Fibroblast of the aortic adventitia (primary cell): ENCODE measurements at regions not wholly inside any gene's neighbourhood (a gene's known extent, or its start where the extent isn't known, plus 50 kb on each side); places are given as distances from the start of the nearest gene placed in this dataset.

Source experiments
- DNase-seq: peaks from one replicate; pipeline ENCODE4 v3.0.0-alpha.2; 2010; ENCODE audit warnings: low read depth
- H3K4me3 ChIP-seq: 2 replicates; pipeline ENCODE4 v1.5.1; 2011; ENCODE audit warnings: low read depth, mild to moderate bottlenecking, control low read depth, low read length, moderate library complexity
- TF ChIP-seq, protein P1 (sequence below): IDR thresholded peaks from 2 replicates; pipeline ENCODE4 v1.5.1; 2011; ENCODE audit warnings: mild to moderate bottlenecking, low read length, control low read depth, inconsistent platforms; ENCODE audit not compliant: insufficient read depth

DNA sequence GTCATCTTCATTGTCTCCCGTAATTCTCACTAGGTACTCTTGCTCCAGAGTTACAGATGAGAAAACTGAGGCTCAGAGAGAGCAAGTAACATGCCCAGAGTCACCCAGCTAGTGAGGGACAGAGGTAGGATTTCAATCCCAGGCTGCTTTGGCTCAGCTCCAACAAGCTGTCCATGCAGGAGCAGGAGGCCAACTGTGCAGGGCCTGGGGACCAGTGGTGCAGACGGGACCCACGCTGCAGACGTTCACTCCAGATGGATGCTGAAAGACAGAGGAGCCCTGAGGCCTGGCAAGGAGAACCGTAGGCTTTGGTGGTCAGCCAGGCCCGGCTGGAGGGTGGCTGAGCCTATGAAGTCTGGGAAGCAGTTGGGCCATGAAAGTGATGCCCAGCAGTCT lies 102.6 kb downstream of the MCFD2 start:
- no peak overlapping the region for H3K4me3 ChIP-seq
- TF ChIP-seq, protein P1, sequence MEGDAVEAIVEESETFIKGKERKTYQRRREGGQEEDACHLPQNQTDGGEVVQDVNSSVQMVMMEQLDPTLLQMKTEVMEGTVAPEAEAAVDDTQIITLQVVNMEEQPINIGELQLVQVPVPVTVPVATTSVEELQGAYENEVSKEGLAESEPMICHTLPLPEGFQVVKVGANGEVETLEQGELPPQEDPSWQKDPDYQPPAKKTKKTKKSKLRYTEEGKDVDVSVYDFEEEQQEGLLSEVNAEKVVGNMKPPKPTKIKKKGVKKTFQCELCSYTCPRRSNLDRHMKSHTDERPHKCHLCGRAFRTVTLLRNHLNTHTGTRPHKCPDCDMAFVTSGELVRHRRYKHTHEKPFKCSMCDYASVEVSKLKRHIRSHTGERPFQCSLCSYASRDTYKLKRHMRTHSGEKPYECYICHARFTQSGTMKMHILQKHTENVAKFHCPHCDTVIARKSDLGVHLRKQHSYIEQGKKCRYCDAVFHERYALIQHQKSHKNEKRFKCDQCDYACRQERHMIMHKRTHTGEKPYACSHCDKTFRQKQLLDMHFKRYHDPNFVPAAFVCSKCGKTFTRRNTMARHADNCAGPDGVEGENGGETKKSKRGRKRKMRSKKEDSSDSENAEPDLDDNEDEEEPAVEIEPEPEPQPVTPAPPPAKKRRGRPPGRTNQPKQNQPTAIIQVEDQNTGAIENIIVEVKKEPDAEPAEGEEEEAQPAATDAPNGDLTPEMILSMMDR: no peak
- DNase-seq: peak; percentile 98
